ENCODE measurements at regions not wholly inside any gene's neighbourhood (a gene's known extent, or its start where the extent isn't known, plus 50 kb on each side); places are given as distances from the start of the nearest gene placed in this dataset.
A peak's percentile ranks its signal among the peaks of the same experiment; 100 is the strongest.

DNA sequence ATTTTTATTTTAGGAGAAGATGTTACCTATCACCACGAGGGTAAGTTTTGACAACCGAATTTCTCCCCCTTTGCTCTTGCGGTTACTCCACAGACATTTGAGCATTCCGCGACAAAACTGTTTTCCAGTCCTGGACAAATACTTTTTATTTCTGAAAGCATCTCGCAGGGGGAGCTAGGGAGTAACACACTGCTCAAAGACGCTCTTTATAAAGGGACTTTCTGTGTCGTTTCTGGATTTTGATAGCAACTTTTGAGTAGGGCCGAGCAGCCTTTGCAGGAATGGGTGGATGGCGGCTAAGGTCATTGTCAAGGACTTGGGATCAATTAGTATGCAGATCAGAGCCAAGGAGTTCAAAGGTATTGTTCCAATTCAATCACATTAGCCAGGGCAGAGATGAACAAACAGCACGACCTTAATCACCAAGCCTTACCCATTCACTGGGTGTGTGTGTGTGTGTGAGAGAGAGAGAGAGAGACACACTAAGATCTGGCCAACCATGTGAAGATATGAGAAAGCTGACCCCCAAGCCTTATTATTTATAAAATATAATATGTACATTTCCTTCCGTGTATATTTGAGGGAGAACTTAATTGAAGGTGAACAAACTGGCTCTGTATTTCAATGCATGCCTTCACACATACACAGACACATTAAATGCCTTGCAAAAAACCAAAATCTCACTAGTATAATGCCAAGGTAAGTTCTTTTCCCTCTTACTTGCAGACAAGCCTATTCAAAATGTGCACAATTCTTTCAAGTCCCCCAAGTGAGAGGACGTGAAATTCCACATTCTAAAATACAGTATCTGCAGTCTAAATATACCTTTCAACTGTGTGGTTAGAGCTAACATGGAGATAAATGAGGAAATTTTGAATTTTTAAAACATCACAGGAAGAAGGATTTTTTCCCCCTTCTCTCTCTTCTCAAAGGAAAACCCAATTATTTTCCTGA is 613.8 kb downstream of the VRK1 start:
- DNase-seq: peak in 1 of 14 donors; percentile 13

DNA sequence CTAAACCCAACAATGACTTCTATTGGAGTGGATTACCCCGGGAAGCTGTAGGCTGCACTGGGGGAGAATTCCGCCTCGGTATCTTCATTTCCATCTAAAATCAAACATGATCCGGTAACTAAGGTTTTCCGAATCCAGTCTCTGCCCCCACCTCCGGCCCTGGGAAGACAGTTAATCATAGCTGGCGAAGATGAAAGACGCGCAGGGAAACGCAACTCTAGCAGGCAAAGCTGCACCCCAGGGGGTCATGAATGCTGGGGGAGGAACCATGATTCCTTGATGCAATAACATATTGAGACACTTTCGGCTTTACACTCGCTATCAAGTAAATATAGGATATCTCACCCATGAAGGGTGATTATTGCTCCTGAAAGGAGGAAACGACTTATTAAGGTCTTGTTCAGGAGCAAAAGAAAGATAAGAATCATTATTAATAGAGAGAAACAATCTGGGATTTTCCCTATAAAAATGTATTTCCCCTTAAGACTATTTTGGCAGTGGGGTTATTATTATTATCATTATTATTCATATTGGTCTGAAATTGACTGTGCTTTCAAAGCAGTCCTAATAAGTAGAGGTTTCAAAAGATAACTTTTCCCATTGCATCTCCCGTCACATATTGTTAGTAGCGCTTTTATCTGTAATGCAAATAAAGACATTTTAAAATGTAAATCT is 614.9 kb downstream of the VRK1 start:
- no peak for DNase-seq

DNA sequence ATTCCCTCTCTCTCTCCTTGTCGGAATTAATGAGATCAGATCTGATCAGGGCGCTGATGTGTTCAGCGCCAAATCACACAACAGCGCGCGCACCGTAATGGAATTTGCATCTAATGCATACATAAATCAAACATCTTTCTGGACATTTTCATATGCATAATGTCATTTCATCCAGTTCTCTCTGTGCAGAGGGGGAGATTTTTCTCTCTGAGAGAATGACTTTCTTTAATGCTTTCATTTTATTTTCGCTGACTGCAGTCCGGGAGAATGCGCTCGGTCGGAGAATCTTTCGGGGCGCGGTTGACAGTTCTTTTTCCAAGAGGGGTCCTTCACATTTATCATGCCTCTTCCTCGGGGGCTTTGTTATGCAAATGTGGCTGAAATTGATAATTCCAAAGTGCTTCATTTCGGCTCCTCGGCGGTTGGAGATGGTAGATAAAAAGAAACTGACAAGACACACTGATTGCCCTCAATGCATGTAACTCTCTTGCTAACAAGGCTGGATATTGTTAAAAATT is 615.9 kb downstream of the VRK1 start:
- DNase-seq: peak in 1 of 14 donors; percentile 3

DNA sequence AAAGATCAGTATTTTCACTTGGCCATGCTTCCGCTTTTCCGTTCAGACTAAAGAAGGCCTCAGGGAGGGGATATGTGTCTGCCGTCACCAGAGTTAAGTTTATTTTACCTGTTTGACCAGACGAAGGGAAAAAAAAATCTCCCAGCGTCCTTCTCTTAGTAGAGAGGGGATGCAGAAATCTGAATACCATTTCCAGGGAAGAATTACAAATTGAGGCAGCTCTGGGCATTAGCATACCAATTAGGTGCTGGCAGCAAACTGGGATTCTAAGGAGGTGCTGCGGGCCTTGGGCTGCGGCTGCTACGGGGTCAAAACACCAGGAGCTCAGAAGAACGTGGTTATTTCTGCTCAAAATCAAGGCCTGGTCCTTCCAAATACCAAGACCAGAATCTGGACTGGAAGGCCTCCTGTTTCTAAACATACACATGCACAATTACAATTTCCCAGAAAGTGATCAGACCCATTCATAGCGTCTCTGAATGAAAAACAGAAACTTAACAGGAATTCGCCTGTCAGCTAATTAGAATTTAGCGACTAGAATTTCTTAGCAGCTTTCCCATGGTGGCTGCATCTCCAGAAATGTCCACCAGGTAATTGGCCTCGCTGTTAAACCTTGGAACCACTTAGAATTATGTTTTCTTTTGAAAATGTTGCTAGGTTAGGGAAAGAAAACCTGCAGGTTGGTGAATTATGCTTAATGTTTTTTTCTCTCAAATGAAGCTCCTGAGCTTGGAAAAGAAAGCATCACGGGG is 617.0 kb downstream of the VRK1 start:
- no peak for DNase-seq

DNA sequence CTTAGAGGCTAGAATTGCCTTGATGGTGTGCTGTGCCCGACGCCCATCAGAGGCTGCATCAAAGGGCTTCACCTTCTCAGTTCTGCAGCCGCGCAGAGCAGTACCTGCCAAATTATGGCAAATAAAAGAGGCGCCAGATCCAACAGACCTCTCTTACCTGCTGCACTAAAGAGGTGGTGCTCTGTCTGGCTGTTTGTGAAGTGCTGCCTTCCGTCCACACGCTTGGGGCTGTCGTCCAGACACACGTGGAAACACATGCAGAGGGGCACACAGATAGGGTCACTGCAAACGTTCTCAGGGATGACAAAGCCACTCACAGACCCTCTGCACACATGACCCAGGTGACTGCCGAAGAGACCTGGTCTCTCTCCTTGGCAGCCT is 617.5 kb downstream of the VRK1 start:
- no peak for DNase-seq

DNA sequence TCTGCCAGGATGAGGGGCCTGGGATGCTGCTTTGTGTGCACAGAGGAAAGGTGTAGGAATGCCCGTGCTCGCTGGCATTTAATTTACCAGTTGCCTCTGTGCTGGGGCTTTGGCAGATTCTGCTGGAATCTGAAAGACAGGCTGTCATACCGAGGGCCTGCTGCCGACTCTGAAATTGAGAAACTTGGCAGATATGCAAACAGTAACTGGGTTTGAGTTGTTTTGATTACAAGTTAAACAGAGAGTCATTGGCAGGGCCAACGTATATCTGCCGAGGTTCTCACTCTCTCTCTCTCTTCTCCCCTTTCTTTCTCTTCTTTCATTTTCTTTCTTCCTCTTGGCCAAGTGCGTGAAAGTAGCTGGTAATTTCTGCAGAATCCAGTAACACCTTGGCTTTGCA is 618.7 kb downstream of the VRK1 start:
- no peak for DNase-seq

DNA sequence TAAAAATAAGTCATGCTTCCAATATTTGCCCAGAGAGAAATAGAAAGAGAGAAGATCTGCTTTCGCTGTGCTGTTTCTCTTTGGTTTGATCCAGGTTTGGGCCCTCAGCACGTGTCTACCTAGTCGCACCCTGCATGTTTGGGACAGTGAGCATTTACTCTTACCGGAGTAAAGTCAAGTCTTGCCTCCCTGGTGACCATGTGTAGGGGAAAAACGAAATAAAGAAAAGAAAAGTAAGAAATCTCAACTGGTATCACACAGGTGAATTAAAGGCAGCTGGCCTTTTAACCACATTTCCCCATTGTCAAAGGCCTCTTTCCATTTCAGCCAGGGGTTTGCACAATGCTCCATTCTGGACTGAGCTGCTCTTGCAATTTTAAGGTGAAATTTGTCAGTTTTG is 619.4 kb downstream of the VRK1 start:
- DNase-seq: no peak

DNA sequence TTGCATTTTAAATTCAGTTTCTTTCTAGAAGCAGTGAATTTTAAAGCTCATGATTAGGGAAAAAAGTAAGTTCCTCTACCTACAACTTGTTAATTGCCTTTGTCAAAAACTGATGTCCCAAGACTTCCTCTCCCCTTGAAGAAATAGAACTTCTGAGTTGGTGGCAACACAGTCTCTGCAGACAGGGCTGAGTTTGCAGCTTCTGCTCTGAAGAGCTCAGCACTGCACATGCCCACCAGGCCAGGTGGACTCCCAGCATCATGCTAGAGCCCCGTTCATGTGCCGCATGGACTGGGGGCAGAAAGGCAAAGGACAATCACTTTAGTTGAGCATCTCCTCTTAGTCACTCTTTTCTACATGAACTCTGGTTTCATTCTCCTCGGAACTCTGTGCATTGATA is 620.1 kb downstream of the VRK1 start:
- DNase-seq: no peak

DNA sequence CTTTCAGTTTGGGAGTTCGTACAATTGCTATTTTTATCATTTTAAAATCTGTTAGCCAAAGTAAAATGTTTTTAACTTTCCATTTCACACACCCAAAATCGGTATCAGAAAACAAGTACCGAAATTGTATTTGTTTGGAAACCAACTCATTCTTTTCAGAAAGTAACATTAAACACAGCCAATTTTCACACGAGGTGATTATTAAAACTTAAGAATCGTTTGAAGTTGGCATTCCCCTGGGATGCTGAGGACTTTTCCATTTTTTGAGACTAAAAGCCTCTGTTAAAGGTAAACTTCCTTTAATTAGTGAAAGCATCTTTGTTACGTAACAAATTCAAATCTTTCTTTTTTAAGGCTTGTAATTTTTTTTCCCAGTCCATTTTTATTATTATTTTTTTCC is 623.0 kb downstream of the VRK1 start:
- DNase-seq: no peak

DNA sequence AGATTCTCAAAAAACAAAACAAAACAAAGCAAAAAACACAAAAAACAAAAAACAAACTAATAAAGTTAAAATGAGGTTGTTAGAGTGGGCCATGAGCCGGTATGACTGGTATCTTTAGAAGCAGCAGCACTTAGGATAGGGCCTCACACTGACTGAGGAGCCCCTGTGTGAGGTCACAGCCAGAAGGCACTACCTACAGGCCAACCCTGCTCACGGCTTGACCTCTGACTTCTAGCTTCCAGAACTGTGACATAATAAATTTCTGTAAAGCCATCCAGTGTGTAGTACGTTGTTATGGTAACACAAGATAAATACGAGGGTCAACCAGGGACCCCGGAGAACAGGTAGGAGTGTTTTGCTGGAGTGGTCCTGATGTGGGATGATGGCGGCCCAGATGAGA is 629.6 kb downstream of the VRK1 start:
- no peak for DNase-seq

DNA sequence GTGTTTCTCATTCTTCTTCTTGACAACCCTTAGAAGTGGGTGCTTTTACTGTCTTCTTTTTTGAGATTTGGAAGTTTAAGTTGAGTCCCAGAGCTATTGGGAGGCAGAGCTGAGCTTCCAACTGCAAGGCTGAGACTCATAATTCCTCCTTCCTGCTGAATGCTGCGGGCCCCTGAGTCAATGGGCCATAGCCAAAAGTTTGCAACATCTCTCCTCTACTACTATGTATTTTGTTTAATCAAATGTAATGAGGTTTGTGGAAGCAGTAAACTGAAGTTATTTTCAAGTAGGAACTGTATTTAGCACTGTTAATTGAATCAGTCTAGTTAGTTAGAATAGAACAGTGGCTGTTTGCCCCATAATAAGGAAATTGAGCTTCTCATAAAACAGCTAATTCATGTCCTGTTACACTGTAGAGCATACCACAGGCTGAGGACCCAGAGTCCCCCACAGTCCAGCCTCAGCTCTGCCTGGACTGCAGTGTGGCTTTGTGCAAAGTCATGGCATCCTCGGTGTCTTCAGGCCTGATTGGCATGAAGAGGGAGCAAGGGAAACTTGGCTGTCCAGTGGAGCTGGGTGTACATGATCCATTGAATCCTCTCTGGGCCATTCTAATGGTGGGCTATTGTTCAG is 631.7 kb downstream of the VRK1 start:
- no peak for DNase-seq

DNA sequence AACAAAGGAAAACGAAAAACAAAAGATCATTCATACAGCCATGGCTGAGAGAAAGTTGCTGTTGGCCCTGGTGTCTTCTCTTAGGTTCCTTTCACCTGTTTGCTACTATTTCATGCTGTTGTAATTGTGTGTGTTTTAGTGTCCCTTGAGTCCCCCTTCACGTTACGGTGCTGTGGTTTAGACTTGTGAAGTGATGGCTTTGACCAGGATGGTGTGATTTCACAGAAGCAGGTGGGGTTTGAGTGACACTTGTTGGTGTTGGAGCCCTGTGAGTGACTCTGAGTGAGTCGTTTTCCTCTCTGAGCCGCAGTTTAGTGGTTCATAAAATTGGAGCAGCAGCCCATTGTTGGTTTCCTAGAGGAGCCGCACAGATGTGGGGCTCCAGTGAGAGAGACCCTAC is 635.4 kb downstream of the VRK1 start:
- no peak for DNase-seq

DNA sequence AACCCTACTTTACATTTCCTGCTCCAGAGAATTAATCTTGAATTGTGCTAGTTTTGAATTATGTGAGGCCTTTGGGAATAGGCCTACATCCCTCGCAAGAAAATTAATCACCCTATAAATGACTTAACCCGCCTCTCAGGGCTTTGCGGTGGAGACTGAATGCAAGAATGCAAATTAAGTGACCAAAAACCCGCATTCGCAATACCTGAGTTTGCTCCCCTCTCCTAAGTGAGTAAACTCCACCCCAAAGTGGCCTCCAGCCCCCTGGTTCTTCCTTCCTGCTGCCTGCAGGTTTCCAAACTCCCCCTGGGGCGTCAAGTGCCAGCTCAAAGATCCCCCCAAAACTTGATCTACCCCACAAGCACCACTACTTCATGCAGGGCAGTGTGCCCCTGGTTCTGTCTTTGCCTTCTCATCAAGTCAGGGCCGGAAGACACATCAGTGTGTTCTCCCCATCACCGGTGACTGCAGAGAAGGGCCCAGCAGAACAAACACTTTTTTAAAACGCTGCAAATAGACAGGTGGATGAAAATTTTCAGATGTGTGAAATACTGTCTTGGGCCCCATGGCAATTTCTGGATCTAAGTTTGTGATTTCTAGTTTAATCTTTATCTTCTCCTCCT is 644.7 kb downstream of the VRK1 start:
- no peak for DNase-seq

DNA sequence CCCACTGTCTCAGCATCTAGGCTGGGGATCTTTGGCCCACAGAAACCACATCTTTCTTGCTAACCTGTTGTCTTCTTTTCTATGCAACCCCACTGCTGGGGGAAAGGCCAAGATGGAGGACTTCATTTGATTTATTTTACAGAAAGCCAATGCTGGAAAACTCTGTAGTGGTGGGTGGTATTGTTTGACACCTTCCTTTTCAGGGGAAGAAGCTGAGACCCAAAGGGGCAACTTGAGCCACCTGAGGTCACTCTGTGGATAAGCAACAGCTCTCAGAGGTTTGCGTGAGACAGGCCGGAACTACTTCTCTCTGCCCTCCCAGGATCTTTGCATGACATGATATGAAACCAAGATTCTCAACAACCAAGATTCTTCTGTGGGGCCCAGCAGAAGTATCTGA is 645.2 kb downstream of the VRK1 start:
- DNase-seq: no peak

DNA sequence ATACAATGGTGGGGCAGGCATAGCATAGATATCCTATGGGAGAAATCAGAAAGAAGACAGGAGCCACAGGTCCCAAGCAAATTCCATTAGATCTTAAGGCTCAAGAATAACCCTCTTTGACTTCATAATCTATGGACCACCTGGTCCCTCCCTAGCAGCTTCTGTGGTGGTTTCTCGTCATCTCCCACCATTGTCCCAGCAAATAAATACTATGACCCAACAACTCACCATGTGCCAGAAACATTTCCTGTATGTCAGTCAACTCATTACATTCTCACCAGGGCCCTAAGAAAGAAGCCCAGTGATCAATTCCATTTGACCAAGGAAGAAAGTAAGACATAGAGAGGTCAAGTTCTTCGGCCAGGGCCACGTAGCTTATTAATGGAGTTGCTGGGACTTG is 646.2 kb downstream of the VRK1 start:
- DNase-seq: no peak

DNA sequence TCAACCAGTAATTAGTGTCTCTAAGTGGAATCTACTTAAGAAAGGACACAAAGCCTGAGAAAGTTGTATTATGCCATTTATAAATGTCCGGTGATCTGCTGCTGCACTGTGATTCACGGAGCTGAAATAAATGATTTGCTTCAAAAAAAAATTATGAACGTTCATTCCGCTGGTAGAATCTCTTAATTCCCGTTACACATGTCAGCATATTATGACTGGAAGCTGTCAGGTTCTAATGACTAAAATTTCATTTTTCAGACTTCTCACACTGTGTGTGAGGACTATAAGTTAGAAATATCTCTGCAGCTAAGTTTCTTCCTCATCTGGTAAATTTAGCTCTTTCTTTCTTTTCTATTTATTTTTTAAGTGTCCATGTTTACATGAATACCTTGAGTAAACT is 647.1 kb downstream of the VRK1 start:
- no peak for DNase-seq

DNA sequence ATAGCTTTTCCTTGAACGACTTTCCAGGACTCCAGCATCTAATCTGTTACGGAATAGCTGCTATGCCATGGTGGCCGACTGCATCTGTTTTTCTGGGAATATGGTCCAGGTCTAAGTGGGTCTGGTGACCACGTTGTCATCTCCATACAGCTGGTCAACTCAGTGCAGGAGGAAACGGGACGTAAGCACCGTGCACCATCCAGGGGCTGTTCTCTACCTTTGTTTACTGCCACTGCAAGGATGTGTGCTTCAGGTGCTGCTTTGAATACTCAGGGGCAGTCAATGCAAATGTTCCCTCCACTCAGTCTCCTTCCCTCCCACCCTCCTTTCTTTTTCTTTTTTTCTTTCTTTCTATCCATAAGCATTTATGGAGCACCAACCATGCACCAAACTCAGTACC is 648.2 kb downstream of the VRK1 start:
- DNase-seq: no peak

DNA sequence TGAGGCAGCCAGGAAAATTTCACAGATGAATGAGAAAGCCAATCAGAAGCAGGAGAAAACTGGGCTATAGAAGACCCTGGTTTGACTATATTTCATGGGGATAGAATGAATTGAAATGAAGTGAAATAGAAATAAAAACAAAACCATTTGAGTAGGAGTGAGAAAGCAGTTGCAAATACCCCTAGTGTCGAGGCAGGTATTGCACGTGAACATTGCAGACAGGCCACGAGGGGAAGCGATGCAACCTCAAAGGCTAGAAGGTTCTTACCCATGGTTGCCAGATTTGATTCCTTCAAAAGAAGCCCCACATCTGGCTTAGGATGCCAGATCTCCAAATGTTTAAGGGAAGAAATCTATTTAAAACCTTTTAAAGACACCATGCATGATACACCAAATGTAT is 648.9 kb downstream of the VRK1 start:
- no peak for DNase-seq

DNA sequence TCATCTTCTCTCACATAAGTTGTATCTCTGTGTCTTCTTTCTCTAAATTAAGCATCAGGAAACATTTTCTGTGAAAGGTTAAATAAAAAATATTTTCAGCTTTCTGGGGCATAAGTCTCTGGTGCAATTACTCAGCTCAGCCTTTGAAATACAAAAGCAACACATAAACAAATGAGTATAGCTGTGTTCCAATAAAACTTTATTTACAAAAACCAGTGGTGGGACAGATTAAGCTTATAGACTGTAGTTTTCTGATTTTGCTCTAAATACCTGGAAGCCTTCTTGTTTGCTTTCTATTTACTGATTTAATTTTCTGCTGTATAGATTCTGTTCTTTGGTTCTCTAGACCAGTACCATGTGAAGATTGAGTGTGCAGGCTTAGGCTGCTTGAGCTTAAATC is 655.1 kb downstream of the VRK1 start:
- DNase-seq: no peak

DNA sequence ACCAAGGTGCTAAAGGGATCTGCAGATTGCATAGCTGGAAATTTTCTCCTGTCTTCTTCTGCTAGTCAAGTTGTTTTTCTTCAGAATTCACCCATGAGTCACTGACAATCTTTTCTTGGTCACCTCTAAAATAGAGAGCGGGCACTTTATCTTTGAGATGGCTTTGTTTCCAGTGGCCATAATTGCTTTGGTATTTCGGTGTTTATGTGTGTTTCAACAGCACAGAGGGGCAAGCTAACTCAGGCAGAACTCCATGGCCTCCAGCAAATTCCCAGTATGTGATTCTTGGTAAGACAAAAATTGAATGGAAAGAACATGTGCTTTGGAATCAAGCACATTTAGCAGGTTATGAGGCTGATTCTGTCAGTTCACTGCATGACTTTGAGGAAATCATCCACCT is 656.8 kb downstream of the VRK1 start:
- DNase-seq: no peak

DNA sequence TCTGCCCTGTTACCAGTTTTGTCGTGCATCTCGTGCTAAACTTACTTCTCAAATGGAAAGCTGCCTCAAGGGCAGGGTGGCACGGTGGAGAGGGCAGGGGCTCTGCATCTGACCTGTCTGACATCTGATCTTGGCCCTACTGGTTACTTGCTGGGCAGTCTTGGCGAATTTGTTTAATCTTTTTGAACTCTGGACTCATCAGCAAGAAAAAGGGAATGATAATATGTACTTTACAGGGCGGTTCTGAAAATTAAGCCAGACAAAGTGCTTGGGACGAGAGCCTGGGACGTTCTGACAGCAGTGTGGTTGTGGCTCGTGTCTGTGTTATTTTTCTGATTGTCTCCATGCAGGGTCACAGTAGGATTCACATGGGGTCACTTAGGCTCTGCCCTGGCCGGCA is 659.3 kb downstream of the VRK1 start:
- DNase-seq: no peak

DNA sequence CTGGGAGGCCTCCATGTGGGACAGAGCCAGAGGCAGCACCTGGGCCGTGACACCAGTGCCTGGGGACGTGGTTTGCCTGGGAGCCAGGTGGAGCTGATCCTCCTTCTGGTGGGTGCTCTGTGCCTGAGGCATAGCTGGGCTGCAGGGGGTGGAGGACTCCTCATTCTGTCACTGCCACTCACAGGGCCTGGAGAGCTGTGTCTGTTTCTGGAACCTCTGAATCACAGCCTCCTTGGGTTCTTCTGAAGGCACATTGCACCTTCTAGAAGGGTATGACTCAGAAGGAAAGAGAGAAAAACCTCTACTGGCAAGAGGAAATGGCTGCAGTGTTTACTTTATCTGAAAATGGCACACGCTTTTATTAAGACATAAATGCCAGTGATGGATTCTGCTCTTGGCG is 659.8 kb downstream of the VRK1 start:
- no peak for DNase-seq
